Urothelium cell line (cell line): ENCODE measurements at regions not wholly inside any gene's neighbourhood (a gene's known extent, or its start where the extent isn't known, plus 50 kb on each side); places are given as distances from the start of the nearest gene placed in this dataset.
A peak's percentile ranks its signal among the peaks of the same experiment; 100 is the strongest.

Experiments
- DNase-seq: peaks from one replicate; pipeline ENCODE4 v3.0.0; 2011; ENCODE audit warnings: low spot score, mixed read lengths
- FAIRE-seq: peaks from 2 replicates; lab custom pipeline; 2011; peaks lifted over from hg19 to GRCh38; lab: Jason Lieb, UNC

DNA sequence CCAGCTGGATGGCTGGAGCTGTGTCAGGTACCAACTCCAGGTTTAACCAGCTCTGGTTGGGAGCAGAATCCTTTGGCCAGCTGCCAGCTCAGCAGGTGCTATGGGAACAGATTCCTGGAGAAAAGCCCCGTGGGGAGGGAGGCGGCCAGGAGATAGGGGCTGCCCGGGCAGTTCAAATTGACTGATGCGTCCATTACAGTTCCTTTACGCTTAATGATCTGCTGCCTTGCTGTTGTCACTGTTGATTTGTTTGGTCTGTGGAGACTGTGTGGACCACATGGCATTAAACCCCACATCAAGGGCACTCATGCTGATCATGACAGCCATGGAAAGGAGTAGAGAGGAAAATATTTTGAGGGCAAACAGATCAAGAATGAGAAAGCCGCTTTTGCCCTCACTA, 200.0 kb downstream of the TSN start:
- FAIRE-seq: no peak
- no peak for DNase-seq

DNA sequence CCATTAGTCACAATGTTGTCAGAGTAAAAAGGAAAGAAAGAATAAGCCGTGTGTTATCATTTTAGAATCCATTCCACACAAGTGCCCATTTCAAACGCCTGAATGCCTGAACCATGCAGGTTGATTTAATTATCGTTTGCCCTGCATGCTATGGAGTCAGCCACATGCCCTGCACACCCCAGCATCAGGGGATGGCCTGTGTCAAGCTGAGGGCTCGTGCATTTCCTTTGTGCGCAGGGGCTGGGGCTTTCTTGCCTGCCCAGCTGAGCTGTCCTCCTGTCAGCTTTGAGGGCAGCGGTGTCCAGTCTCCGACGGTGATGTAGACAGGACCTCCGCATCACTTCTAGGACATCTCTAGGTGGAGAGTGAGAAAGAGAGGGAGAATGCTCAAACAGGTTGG, 200.4 kb downstream of the TSN start:
- FAIRE-seq (peak; percentile 62), DNase-seq (no peak)

DNA sequence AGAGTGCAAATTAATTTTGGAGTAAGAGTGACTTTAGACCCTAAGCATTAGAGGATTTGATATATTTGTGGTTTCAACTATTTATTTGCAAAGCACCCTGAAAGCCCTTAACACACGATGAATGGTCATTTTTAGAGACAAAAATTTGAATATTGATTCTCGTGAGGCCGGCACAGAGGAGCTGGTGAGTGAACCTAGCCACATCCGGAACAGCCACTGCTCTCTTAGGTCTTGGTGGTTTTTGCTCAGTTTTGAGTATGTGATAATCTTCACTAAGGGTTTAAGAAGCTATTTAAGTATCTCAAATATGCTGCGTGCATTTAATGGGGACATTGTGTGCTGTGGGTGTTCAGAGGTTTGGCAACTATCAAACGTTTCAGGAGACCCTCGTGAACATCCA, 204.8 kb downstream of the TSN start:
- DNase-seq (no peak), FAIRE-seq (no peak)

DNA sequence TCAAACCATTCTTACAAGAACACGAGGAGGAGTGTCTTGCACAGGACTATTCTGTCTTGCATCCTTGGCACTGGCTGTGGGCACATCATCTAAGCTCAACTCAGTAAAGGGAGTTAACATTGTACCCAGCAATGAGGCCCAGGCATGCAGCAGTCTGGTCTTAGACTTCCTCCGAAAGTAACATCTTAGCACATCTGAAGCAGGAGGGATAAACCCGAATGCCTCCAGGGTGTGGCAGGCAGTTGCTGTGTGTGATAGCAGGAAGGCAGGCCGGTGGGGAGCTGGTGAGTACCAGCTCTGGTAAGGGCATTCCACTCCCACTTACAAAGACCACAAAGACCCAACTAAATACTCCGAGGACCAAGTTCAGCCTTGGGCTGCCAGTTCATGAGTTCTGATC, 206.3 kb downstream of the TSN start:
- FAIRE-seq (no peak), DNase-seq (no peak)

DNA sequence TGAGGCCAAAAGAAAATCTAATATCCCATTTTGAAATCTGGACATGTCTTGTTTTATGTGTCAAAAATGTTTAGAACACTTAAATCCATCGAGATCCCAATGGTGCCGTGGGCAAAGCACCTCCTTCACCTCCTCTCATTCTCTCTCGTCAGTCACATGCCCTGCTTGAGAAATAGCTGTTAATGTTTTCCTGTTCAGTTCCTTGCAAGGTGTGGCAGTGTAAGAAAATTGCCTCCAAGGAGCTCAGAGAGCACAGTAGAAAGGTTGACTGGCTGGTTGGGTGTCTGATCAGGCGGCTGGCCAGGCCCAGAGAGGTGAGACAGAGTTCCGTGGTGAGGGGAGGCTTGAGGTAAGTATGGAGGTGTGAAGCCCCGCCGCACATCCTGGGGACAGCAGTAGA, 210.2 kb downstream of the TSN start:
- FAIRE-seq (no peak), DNase-seq (no peak)

DNA sequence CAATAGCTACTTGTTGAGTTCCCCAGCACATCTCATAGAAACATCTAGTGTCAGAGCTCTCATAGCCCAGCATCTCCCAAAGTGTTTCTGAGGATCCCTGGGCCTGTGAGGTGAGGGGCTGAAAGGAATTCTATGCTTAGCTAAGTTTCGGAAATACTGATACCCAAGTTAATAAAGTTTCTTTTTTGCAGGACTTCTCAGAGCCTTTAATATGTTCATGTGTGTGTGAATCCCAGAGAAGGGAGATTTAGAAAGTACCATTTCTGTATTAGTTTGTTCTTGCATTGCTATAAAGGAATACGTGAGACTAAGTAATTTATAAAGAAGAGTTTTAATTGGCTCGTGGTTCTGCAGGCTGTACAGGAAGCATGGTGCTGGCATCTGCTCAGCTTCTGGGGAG, 211.2 kb downstream of the TSN start:
- DNase-seq (no peak), FAIRE-seq (no peak)

DNA sequence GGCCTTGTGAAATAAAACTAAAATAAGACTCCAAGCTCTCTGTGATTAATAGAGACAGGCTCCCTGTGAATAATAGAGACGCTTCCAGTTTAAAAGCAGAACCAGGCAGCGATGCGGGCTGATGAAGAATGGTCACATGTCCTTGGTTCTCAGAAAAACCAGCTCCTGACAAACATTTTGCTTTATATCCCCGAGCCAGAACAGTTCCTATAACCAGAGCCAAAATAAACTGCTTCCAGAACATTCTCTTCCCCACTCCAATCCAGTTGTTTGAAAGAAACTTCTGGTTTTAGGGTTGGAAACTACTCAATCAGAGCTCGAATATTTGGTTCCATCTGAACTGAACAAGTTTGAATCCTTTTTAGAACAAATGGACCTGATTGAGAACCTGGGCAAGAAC, 213.7 kb downstream of the TSN start:
- no peak for DNase-seq

DNA sequence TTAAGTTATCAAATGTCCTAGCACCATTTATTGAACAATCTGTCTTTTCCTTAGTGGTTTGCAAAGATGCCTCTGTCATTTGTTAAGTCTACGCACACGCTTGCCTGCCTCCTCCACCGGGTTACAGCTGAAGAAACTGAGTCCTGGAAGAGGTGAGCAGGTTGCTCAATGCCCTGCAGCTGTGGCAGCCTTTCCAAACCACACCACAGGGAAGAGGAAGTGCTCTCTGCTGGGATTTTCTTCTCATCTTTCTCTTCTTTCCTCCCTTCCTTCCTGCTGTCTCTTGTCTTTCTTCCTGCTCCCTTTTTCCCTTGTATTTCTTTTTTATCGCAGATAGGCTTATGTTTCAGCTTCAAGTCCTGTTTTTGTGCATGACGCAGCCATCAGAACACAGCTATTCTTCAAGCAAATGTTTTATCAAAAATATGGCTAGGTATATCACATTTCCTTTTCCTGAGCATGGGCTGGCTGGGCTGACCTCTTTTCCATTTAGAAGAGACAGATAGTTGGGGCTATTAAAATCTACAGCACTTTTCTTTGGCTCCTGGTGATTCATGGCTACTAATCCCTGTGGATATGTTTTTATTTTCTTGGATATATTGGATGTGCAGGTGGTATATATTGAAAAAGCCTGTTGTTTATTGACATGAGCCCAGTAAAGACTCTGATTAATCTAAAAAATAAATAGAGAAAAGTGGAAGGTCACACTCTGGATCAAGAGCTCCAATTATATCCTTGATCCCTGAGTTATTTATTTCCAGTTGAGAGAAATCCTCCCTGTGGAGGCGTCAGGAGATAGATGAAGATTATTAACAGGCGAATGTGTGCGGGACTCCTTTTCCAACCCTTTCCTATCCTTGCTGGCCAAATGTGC, 214.6 kb downstream of the TSN start:
- DNase-seq (no peak), FAIRE-seq (no peak)

More for the DNA sequence above, 213.7 kb downstream of the TSN start:
- no peak for FAIRE-seq

DNA sequence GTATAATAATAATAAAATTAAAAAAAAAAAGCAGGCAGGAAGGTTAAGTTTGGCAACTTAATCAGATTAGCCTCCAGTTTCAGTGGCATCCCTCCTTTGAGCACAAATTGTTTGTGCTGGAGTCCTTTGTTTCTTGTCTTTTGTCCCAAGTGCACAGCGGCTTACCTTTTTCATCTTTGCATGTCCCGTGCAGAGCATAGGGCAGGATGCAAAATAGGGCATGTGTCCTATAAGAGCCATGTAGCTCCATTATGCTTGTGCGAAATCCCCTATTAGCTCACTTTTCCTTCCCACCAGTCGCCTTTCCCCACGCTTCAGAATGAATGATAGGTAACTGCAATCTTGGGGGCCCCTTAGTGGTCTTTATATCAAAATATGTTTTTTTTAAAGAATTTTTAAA, 216.8 kb downstream of the TSN start:
- DNase-seq (no peak), FAIRE-seq (no peak)

DNA sequence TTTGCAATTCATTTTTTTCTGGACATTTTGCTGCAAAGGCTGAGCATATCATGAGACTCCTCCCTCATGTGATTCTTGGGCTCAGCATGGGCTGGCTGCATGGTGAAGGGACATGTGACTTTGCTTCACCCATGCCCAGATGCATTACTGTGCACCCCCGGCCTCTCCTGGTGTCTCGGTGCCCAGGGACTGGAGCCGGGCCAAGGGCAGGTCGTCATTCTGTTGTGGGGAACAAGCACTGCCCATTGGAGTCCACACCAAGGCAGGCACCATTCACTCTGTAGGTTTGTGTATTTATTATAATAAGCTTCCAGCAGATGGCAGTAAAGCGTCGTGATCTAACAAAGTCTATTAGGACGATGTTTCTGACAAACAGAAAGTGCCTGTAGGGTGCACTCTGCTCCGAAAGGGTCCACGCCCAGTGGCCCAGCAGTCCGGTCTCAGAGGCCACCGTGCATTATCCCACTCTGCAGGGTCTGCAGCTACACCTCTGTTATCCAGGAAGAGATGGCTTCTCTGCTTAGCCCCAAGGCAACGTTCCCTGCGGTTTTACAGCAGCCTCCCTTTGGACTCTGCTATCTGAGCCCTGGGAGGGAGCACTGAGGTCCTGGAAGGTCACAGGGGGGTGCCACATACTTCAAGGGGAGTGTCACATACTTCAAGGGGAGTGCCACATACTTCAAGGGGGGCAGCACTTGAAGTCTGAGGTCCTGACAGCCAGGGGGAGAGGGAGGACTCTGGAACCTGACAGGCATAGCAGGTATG, 219.6 kb downstream of the TSN start:
- FAIRE-seq (peak; percentile 96), DNase-seq (peak; percentile 85)

DNA sequence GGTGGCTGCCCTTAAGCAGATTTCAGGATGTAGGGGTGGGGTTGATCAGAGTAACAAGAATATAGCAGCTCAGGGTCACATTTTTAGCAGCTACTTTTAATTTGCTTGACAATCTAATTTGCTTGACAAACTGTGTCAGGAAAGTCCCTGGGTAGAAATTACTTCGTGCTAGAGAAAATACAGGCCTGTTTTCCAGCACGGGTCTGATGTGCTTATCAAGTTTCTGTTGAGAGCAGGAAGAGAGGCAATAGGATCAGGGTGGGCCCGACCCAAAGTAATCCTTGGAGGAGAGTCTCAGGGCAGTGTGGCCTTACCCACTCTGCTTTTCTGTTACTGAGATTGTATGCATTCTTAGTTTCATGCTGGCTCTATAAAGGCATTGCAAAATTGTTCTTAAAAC, 221.5 kb downstream of the TSN start:
- no peak for DNase-seq
- no peak for FAIRE-seq

DNA sequence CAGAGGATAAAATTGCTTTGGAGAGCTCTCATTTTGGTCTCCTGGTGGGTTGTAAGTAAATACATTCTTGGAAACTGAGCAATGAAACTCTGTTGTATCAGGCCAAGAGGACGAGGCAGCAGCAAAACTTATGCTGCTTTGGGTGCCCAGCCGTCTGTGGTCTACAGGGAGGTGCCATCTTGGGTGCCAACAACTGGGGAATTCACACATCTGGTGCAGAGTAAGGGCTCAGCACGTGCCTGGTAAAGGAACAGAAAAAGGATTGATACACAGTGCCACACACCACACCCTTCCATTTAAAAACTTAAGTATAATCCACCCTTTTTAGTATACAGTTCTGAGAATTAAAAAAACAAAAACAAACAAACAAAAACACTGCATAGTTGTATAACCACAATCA, 221.9 kb downstream of the TSN start:
- FAIRE-seq: no peak
- DNase-seq: no peak

DNA sequence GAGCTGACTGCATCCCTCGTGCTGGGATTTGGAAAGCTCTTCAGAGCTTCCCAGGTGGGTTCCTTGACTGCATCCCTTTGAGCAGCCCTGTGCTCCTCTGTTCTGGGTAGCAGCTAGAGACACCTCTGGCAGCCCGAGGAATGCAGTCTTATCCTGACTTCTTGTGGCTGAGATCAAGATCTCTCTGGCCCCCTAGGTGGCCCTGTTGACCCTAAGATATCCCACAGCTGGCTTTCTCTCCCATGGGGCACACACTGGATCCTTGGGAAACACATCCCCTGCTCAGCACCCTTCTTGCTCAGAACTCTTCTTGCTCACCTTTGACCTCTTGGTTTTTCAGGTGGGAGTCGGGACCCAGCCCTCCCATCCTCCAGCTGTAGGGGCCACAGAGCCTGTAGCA, 237.2 kb downstream of the TSN start:
- FAIRE-seq (no peak), DNase-seq (no peak)

DNA sequence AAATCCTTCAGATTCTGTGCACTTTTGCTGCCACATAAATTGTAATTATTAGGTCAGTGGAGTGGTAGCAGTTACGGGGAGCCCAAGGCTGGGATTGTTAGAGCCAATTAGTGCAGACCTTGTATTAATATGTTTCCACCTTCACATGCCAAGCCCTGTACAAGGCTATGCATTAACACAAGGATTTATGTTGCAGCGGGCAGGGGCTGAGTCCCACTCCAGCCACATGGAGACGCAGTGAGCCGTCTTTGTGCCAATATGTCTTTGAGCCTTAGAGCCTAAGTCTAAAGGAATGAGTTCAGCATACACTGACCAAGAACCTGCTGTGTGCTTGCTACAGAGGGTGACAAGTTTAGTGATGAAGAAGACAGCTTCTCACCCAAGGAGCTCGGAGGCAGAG, 238.2 kb downstream of the TSN start:
- DNase-seq: no peak
- FAIRE-seq: no peak

DNA sequence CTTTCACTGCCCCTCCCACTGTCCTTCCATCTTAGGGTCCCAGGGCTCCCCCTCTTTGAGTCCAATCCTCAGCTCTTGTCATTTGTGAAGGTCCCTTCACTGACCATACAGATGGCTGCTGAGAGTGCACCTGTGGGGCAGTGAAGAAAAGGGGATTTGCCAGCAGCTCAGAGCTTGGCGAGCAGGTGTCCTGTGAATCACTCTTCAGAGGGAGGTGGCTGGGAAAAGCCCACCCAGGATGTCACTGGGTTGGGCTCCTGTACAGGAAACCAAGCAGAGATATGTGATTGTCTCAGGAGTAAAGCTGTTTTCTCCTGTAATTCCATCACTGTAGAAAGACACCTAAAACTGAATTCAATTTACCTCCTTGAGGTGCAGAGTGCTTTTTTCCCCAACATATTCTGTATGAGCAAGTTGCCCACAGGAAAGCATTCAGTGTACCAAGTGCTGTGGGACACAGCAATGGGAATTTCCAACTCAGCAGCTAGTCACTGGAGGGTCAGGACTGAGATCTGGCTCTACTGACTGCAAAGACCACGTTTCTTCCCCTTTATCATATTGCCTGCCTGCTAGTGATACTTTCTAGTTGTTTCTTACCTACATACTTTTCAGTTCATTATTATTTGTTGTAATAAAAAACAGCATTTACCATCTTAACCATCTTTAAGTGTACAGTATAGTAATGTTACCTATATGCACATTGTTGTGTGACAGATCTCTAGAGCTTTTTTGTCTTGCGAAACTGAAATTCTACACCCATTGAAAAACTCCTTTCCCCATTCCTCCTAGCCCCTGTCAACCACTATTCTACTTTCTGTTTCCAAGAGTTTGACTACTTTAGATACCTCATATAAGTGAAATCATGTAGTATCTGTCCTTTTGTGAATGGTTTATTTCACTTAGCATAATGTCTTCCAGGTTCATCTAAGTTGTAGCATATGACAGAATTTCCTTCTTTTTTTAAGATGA, 239.1 kb downstream of the TSN start:
- DNase-seq (no peak), FAIRE-seq (no peak)

DNA sequence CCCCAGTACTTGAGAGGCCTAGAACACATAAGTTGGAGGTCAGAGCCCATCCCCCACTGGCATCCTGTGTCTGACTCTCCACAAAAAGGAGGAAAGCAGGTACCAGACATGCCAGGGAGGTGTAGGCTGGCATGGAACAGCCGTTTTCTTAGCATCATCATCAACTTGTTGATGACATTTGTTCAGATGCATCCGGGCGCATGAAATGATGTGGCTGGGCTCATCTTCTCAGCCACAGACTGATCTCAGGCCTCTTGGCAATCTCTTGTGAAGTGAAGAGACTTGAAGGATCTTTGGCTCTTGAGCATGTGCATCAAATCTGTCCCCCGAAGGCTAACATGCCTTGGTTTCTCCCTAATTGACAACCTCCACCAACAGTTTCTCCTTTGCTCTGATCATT, 243.3 kb downstream of the TSN start:
- FAIRE-seq: no peak
- DNase-seq: no peak

DNA sequence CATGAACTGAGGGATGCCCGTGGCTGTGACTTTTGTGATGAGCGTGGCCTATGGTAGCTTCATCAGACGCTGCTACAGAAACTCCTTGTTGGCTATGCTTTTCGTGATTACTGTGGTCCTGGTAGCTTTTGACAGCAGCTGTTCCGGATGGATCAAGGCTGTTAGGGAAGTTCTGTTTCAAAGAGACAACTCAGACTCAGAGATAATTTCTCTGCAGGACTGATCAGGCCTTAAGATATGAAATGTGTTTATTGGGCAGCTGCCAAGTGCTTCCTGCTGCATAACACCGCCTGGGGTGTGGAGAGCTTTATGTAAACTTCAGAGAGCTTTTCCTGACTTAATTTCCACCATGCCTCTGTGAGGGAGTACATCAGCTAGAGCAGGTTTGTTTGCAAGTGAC, 243.8 kb downstream of the TSN start:
- FAIRE-seq (no peak), DNase-seq (no peak)

DNA sequence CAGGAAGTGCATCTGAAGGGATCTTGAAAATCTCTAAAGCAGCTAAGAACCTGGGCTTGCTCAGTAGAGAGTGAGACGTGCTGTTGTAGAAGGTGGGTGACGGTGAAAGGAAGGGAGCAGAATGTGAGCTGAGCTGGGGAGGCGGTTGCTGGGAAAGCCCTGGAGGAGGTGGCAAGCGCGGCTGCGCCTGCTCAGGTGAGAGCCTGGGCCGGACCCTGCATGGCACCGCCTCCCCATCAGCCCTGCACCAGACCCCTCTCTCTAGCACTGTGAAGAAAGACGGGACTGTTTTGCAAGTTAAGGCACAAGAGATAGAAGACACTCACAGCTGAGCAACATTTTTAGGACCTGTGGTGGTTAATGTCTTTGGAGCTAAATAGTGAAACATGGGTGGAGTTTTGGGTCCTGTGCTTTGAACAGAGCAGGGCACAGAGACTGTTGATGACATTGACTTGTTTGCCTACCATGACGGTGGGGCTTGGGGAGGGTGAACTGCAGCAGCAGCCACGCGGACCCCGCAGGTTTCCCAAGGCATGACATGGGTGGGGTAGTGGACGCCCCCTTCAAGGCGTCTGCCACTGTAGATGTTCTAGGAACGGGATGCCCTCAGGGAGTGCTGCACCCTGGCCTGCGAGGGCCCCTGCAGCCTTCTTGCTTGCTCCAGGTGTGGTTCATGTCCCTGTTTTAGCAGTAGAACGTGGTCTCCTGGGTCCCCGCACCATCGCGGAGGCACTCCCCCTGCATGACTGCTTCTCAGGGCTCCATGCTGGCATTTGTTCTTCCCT, 245.3 kb downstream of the TSN start:
- DNase-seq (no peak), FAIRE-seq (no peak)

DNA sequence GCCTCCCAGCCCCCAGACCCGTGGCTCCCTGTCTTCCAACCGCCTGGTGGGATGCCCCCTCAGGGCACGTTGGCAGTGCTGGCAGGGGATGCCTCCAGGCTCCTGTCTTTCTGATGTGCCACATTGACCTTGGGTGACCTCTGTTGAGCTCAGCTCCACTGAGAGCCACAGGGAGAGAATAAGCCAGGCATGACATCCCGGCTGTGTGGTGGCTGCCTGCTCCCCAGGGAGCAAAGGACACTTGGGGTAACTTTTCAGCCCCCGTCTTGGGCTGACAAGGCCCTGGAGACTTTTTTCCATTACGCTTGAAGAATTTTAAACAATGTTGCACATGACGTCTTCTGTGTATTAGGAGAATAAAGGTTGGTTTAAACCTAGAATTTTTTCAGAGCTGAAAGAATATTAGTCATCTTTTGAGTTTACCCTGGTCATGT, 246.0 kb downstream of the TSN start:
- DNase-seq (no peak), FAIRE-seq (no peak)

DNA sequence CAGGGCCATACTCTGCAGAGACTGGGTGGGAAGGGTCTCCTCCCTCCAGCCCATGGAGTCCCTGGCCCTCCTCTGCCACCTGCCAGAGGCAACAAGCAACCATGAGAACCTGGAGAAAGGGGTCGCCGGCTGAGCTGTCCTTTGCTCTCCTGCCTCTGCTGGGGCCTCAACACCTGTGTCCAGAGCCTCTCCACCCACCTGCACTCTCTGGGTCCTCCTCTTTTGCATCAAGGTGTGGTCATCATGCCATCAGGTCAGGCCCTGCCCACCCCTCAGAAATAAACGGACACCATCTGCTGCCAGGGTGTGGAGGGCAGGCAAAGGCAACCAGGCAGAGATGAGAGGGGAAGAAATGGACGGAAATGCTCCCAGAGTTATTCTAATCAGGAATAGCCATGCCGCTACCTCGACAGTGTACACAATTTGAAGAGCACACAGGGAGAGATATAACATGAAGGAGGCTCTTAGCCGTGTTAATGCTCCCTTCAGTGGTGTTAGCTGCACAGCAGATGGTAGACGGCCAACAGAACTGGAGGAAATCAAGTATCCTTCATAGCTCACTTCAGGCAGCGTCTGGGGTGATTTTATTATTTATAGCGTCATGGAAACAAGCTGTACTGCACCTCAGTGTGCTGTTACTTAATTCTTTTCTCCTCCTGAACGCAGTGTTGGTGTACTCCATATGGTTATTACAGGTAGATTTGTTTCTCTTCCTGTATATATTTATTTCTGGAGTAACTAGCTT, 247.9 kb downstream of the TSN start:
- FAIRE-seq (peak; percentile 27), DNase-seq (no peak)
